GM23338 (cell line): ENCODE measurements at regions not wholly inside any gene's neighbourhood (a gene's known extent, or its start where the extent isn't known, plus 50 kb on each side); places are given as distances from the start of the nearest gene placed in this dataset.
A peak's percentile ranks its signal among the peaks of the same experiment; 100 is the strongest.

Source experiments
- ATAC-seq: fragments of 200-7000 bp; cut with Tn5 transposase; 3 replicates; pipeline ENCODE4 v1.9.1; 2020
- DNase-seq: peaks from one replicate; pipeline ENCODE4 v3.0.0-alpha.2; 2015; ENCODE audit warnings: low spot score
- H2AFZ ChIP-seq: fragments of 200-600 bp; sonication (generic); 2 replicates; pipeline ENCODE4 v1.8.0; 2016; ENCODE audit warnings: antibody characterized with exemption, mild to moderate bottlenecking, moderate library complexity
- H3F3A ChIP-seq: fragments of 200-600 bp; sonication (generic); replicated peaks from 2 replicates; pipeline ENCODE4 v1.8.0; 2017; ENCODE audit warnings: antibody characterized with exemption, mixed run types, low read depth
- H3K27ac ChIP-seq: fragments of 200-600 bp; sonication (generic); 2 replicates; pipeline ENCODE4 v1.6.1; 2016; ENCODE audit warnings: low read depth
- H3K27me3 ChIP-seq: fragments of 200-600 bp; sonication (generic); 2 replicates; pipeline ENCODE4 v1.8.0; 2016; ENCODE audit warnings: mild to moderate bottlenecking, mixed run types, moderate library complexity; ENCODE audit not compliant: insufficient read depth
- H3K36me3 ChIP-seq: fragments of 200-600 bp; sonication (generic); 2 replicates; pipeline ENCODE4 v1.8.0; 2016; ENCODE audit warnings: mild to moderate bottlenecking; ENCODE audit not compliant: insufficient read depth
- H3K4me1 ChIP-seq: fragments of 200-600 bp; sonication (generic); 2 replicates; pipeline ENCODE4 v1.8.0; 2016; ENCODE audit warnings: mild to moderate bottlenecking, moderate library complexity; ENCODE audit not compliant: insufficient read depth
- H3K4me2 ChIP-seq: fragments of 200-600 bp; sonication (generic); 2 replicates; pipeline ENCODE4 v1.7.1; 2017; ENCODE audit warnings: mixed run types
- H3K4me3 ChIP-seq: fragments of 200-600 bp; sonication (generic); 2 replicates; pipeline ENCODE4 v1.6.1; 2016; ENCODE audit warnings: mixed run types
- H3K79me2 ChIP-seq: fragments of 200-600 bp; sonication (generic); replicated peaks from 2 replicates; pipeline ENCODE4 v1.8.0; 2017; ENCODE audit warnings: mild to moderate bottlenecking; ENCODE audit not compliant: insufficient read depth
- H3K9me2 ChIP-seq: fragments of 200-600 bp; sonication (generic); 2 replicates; pipeline ENCODE4 v1.8.0; 2017; ENCODE audit not compliant: insufficient read depth
- H4K20me1 ChIP-seq: fragments of 200-600 bp; sonication (generic); replicated peaks from 2 replicates; pipeline ENCODE4 v1.8.0; 2017; ENCODE audit warnings: mild to moderate bottlenecking; ENCODE audit not compliant: insufficient read depth
- H3K27ac Mint-ChIP-seq: 2 replicates; pipeline ENCODE4 v1.8.0; 2020; ENCODE audit warnings: inconsistent platforms, mild to moderate bottlenecking, moderate library complexity, mixed read lengths
- H3K27me3 Mint-ChIP-seq: 3 replicates; pipeline ENCODE4 v1.8.0; 2022; ENCODE audit warnings: low read depth, mild to moderate bottlenecking, moderate library complexity, mixed read lengths, inconsistent platforms; ENCODE audit not compliant: insufficient read depth, poor library complexity
- H3K36me3 Mint-ChIP-seq: 3 replicates; pipeline ENCODE4 v1.8.0; 2021; ENCODE audit warnings: low read depth, mild to moderate bottlenecking, inconsistent platforms, moderate library complexity, mixed read lengths
- H3K4me1 Mint-ChIP-seq: 3 replicates; pipeline ENCODE4 v1.8.0; 2020; ENCODE audit warnings: mild to moderate bottlenecking, inconsistent platforms, mixed read lengths
- H3K4me3 Mint-ChIP-seq: 3 replicates; pipeline ENCODE4 v1.8.0; 2021; ENCODE audit warnings: moderate library complexity, mild to moderate bottlenecking, inconsistent platforms, mixed read lengths
- H3K9me3 Mint-ChIP-seq: 3 replicates; pipeline ENCODE4 v1.8.0; 2020; ENCODE audit warnings: moderate library complexity, mild to moderate bottlenecking, inconsistent platforms, mixed read lengths
- ETS1 ChIP-seq: IDR thresholded peaks from 2 replicates; pipeline ENCODE4 v1.6.1; 2016; ENCODE audit warnings: antibody characterized with exemption
- EZH2phosphoT487 ChIP-seq: fragments of 200-600 bp; sonication (generic); IDR thresholded peaks from one replicate; pipeline ENCODE4 v1.8.1; 2018; ENCODE audit warnings: antibody characterized with exemption; ENCODE audit not compliant: unreplicated experiment
- JUNB ChIP-seq: IDR thresholded peaks from one replicate; pipeline ENCODE4 v1.6.1; 2016; ENCODE audit warnings: antibody characterized with exemption; ENCODE audit not compliant: unreplicated experiment
- NANOG ChIP-seq: IDR thresholded peaks from 2 replicates; pipeline ENCODE4 v1.6.1; 2016; ENCODE audit warnings: antibody characterized with exemption, borderline replicate concordance
- ZNF114 ChIP-seq: fragments of 250-450 bp; sonication (Bioruptor Pico); IDR thresholded peaks from 2 replicates; pipeline ENCODE4 v1.5.0; 2020; ENCODE audit warnings: mild to moderate bottlenecking, moderate library complexity
- ZNF331 ChIP-seq: fragments of 250-450 bp; sonication (Bioruptor Pico); IDR thresholded peaks from 2 replicates; pipeline ENCODE4 v1.5.0; 2020; ENCODE audit warnings: low read depth, mild to moderate bottlenecking, moderate library complexity
- TF ChIP-seq, protein P1 (sequence below): fragments of 250-450 bp; sonication (Bioruptor Pico); IDR thresholded peaks from 2 replicates; pipeline ENCODE4 v1.5.0; 2020; ENCODE audit warnings: mild to moderate bottlenecking, moderate library complexity

DNA sequence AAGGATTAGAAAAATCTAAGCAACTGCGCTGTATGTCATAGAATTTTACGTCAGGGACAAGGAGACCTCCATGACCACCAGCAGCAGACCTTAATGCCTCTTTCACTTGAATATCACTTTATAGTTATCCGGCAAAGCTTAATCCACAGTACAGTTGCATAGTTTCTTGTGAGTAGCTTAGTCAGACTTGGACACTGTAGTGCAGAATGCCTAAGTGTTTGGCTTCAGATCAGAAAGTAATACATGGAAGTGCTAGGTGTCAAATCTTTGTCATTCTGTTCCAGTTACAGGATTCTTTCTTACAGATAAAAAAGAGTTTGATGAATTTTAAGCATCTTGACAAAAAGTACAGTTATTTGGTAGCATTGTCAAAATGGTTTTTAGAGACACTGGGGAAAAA is 239.9 kb upstream of the PAPPA start (continued):
- TF ChIP-seq, protein P1, sequence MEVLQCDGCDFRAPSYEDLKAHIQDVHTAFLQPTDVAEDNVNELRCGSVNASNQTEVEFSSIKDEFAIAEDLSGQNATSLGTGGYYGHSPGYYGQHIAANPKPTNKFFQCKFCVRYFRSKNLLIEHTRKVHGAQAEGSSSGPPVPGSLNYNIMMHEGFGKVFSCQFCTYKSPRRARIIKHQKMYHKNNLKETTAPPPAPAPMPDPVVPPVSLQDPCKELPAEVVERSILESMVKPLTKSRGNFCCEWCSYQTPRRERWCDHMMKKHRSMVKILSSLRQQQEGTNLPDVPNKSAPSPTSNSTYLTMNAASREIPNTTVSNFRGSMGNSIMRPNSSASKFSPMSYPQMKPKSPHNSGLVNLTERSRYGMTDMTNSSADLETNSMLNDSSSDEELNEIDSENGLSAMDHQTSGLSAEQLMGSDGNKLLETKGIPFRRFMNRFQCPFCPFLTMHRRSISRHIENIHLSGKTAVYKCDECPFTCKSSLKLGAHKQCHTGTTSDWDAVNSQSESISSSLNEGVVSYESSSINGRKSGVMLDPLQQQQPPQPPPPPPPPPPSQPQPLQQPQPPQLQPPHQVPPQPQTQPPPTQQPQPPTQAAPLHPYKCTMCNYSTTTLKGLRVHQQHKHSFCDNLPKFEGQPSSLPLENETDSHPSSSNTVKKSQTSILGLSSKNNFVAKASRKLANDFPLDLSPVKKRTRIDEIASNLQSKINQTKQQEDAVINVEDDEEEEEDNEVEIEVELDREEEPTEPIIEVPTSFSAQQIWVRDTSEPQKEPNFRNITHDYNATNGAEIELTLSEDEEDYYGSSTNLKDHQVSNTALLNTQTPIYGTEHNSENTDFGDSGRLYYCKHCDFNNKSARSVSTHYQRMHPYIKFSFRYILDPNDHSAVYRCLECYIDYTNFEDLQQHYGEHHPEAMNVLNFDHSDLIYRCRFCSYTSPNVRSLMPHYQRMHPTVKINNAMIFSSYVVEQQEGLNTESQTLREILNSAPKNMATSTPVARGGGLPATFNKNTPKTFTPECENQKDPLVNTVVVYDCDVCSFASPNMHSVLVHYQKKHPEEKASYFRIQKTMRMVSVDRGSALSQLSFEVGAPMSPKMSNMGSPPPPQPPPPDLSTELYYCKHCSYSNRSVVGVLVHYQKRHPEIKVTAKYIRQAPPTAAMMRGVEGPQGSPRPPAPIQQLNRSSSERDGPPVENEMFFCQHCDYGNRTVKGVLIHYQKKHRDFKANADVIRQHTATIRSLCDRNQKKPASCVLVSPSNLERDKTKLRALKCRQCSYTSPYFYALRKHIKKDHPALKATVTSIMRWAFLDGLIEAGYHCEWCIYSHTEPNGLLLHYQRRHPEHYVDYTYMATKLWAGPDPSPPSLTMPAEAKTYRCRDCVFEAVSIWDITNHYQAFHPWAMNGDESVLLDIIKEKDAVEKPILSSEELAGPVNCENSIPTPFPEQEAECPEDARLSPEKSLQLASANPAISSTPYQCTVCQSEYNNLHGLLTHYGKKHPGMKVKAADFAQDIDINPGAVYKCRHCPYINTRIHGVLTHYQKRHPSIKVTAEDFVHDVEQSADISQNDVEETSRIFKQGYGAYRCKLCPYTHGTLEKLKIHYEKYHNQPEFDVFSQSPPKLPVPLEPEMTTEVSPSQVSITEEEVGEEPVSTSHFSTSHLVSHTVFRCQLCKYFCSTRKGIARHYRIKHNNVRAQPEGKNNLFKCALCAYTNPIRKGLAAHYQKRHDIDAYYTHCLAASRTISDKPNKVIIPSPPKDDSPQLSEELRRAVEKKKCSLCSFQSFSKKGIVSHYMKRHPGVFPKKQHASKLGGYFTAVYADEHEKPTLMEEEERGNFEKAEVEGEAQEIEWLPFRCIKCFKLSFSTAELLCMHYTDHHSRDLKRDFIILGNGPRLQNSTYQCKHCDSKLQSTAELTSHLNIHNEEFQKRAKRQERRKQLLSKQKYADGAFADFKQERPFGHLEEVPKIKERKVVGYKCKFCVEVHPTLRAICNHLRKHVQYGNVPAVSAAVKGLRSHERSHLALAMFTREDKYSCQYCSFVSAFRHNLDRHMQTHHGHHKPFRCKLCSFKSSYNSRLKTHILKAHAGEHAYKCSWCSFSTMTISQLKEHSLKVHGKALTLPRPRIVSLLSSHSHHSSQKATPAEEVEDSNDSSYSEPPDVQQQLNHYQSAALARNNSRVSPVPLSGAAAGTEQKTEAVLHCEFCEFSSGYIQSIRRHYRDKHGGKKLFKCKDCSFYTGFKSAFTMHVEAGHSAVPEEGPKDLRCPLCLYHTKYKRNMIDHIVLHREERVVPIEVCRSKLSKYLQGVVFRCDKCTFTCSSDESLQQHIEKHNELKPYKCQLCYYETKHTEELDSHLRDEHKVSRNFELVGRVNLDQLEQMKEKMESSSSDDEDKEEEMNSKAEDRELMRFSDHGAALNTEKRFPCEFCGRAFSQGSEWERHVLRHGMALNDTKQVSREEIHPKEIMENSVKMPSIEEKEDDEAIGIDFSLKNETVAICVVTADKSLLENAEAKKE (CRISPR knock-in tag): no peak
- TF ChIP-seq ZNF114 (CRISPR knock-in tag) (no peak), ETS1 (no peak), EZH2phosphoT487 (no peak), ZNF331 (no peak), JUNB (no peak)

- Mint-ChIP-seq H3K9me3 (no peaks in the 10 kb centered on the region), H3K36me3 (no peaks in the 10 kb centered on the region), H3K27ac (no peak overlapping the region), H3K4me3 (no peak overlapping the region), H3K27me3 (no peaks in the 10 kb centered on the region), H3K4me1 (peaks cover 2% of the 10 kb centered on the region; the same call in 1 of the 3 replicates)
- no peak overlapping the region for H3K4me3 ChIP-seq
- no peak for ATAC-seq
- H3K27me3 ChIP-seq: no peaks in the 10 kb centered on the region
- H3K79me2 ChIP-seq: no peaks in the 10 kb centered on the region
- no peak overlapping the region for H3K4me2 ChIP-seq
- H3K36me3 ChIP-seq: no peaks in the 10 kb centered on the region
- no peaks in the 10 kb centered on the region for H4K20me1 ChIP-seq
- no peaks in the 10 kb centered on the region for H3F3A ChIP-seq
- H3K4me1 ChIP-seq: no peaks in the 10 kb centered on the region
- peak overlapping the region; percentile 19; the same call in 1 of the 2 replicates for H2AFZ ChIP-seq
- H3K9me2 ChIP-seq: peaks cover 3% of the 10 kb centered on the region; the same call in 1 of the 2 replicates
- no peak overlapping the region for H3K27ac ChIP-seq
- DNase-seq: no peak
- TF ChIP-seq JUNB (no peak), NANOG (no peak), ETS1 (no peak)
Measured at GRCh38 chr9:115914291-115914690, 239.3 kb upstream of the PAPPA start.
